ENCODE measurements at regions not wholly inside any gene's neighbourhood (a gene's known extent, or its start where the extent isn't known, plus 50 kb on each side); places are given as distances from the start of the nearest gene placed in this dataset.

GRCh38 chr9:78725503-78725902 is 428.6 kb downstream of the PSAT1 start:
- DNase-seq (ENCODE audit: low read depth) = no peak

DNA sequence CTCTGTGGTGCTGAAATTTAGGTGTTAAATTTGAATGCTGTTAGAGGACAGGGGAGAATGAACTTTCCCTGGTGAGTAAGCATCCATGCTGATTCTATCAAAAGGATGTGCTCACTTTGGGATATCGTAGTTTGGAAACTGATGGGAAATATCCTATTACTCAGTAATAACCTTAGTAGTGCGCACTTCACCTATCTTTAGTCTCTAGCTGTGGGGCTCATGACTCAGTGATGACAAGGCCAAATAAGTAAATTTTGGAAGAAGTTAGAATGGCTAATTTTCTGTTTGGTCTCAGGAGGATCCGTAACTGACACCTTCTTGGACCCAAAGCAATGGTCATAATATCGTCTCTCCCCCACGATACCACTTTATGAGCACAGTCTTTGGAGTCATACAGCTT is 448.4 kb downstream of the PSAT1 start:
- peak; percentile 39 for DNase-seq (ENCODE audit: low read depth)

DNA sequence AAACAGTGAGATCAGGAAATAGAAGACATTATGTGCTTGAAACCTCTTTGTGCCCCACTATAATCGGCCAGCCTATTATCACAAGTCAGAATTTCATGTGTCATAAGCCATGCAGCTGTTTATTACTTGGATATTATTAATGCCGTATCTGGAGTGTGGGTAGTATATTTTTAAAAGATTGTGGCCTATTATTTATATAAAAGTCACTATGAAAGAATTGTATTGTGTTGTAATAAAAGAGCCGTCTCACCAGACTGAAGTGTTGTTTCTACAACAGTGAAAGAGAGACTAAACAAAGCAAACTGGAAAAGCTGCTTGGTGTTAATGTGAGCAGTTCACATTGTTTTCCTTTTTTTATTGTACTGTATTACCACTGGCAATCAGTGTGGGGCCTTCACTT is 449.1 kb downstream of the PSAT1 start:
- DNase-seq (ENCODE audit: low read depth) = no peak

- no peak for DNase-seq (ENCODE audit: low read depth)
Observed at GRCh38 chr9:78753039-78753438, 456.1 kb downstream of the PSAT1 start.

GRCh38 chr9:78756813-78757510 is 460.0 kb downstream of the PSAT1 start:
- no peak for DNase-seq (ENCODE audit: low read depth)

DNA sequence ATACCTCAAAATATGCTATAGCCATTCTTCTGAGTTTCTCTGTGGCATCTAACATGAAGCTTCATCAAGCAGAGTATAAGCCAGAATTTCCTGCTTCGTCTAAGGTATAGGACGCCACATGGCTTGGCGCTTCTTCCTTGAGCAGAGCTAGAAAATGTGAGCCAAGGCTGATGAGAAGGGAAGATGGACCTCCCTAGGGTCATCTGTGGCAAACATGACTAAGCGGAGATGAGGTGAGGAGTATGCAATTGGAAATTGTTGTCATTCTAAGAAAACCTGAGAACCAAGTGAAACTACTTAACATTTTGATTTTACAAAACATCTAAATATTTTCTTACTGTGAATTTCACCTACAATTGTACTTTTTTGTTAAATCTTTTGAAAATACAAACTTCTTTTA is 466.5 kb downstream of the PSAT1 start:
- no peak for DNase-seq (ENCODE audit: low read depth)

DNA sequence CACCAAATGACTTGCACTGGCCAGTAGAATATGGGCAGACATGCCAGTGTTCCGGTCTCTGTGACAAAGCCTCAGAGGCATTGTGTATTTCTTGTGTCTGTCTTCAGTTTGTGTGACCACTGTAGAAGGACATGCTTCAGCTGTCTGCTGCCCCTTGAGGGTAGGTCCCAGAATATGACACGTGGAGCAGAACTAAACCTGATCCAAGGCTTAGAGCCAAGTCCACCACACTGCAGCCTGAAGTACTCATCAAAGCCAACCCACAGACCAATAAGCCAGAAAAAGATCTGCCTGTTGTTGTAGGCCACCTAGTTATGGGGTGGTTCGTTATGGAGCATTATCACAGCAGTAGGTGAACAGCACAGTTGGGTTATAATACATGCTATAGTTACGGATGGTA is 468.9 kb downstream of the PSAT1 start:
- DNase-seq (ENCODE audit: low read depth) = no peak

DNA sequence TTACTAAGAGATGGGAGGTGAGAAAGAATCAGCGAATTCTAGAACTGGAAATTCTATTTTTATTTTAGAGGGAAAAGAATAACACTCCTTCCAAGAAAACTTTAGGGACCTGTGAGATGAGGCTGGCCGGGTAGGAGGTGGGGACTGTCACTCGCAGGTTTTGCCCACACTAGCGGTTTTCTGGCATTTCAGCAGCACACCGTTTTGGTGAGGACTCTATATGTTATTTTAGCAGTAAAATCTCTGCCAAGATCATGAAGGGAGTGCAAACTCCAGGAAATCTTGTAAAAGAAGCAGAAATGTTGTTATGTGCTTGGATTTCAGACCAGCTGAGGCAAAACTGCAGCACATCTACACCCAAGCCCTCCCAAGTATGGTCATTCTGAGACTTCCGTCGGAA is 470.6 kb downstream of the PSAT1 start:
- no peak for DNase-seq (ENCODE audit: low read depth)

- DNase-seq (ENCODE audit: low read depth) = peak; percentile 19
Observed at GRCh38 chr9:78769690-78770089, 472.8 kb downstream of the PSAT1 start.

DNA sequence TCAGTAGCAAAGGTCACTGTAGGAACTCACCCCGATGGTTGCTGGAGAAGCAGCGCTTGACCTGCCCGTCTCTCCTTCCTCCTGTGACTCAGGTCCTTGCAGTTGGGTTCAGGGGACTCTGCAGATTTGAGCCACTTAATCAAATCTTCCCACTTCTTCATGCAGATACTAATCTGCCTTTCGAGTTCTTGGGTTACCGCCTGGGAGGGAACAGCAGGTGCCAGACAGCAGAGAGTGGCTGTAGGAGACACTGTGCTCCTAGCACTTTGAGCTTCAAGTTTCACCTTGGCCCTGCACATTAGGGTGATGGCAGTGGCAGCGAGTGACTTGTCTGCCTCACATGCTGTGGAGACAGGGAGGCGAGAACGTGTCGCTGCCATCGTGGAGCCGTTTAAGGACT is 478.3 kb downstream of the PSAT1 start:
- DNase-seq (ENCODE audit: low read depth) = no peak

- no peak for DNase-seq (ENCODE audit: low read depth)
Observed at GRCh38 chr9:78775696-78776295, 478.9 kb downstream of the PSAT1 start.

GRCh38 chr9:78777747-78778146 is 480.8 kb downstream of the PSAT1 start:
- no peak for DNase-seq (ENCODE audit: low read depth)

GRCh38 chr9:78778318-78778717 is 481.4 kb downstream of the PSAT1 start:
- no peak for DNase-seq (ENCODE audit: low read depth)

GRCh38 chr9:78778861-78779374 is 482.0 kb downstream of the PSAT1 start:
- no peak for DNase-seq (ENCODE audit: low read depth)

DNA sequence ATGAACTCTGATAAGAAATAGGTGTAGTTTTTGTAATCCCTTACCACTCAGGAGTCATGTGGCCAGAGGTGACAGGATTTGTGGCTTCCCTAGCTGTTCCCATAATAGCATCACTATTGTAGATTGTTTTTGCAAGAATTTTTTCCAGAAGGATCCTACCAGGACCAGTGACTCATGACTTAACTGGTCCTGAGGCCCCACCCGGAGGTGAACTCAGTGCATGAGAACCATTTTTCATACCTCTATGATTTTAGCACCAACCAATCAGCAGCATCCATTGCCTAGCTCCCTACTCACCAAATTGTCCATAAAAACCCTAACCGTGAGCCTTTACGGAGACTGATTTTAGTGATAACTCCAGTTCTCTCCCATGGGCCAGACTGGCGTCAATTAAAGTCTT is 484.8 kb downstream of the PSAT1 start:
- DNase-seq (ENCODE audit: low read depth) = peak; percentile 42

GRCh38 chr9:78782234-78782633 is 485.3 kb downstream of the PSAT1 start:
- no peak for DNase-seq (ENCODE audit: low read depth)

DNA sequence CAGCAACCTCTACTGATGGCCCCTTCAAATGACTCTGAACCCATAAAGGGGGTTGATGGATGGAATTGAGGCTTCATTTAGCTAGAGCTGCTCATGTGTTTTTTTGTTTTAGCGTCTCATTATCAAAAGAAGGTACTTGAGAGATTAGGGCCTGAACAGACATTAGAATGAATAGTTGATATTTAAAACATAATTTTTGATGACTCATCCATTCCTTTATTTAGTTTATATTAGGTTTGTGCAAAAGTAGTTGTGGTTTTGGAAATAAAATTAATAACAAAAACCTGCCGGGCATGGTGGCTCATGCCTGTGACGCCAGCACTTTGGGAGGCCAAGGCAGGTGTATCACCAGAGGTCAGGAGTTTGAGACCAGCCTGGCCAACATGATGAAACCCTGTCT is 485.9 kb downstream of the PSAT1 start:
- DNase-seq (ENCODE audit: low read depth) = no peak

DNA sequence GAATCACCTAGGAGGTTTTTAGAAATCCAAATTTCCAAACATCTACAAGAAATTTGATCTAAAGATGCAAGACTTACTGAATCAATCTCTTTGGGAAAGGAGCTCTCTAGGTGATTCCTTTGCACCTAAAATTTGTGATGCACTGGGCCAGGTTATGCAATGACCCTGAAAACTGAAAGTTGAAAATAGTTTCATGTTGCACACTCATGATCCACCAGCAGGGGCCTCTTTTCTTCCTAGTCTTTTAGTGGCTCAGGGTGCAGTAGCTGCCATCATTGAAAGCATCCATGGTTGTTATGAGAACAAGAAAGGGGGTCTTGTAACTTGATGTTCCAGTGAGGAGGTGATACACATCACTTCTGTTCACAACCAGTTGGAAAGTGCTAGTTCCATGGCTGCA is 486.8 kb downstream of the PSAT1 start:
- peak; percentile 25 for DNase-seq (ENCODE audit: low read depth)

- DNase-seq (ENCODE audit: low read depth) = peak; percentile 91
Observed at GRCh38 chr9:78786794-78787193, 489.9 kb downstream of the PSAT1 start.

- DNase-seq (ENCODE audit: low read depth) = peak; percentile 67
Observed at GRCh38 chr9:78788101-78788500, 491.2 kb downstream of the PSAT1 start.

DNA sequence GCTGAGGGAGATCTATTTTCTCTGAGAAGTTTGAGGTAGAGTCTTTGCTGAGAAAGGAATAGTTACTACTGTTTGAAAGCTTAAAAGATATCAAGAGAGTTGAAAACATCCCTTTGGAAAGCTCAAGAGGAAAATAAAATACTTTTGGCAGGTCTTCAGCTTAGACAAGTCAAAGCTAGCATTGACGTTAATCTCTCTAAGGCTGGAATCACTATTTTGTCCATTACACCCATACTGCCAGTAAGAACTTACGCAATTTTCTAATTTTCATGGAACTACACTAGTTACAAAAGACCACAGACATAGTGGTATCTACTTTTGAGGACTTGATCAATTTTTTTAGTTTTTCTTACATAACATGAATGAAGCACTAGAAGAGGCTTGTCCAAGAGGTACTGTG is 494.9 kb downstream of the PSAT1 start:
- no peak for DNase-seq (ENCODE audit: low read depth)

DNA sequence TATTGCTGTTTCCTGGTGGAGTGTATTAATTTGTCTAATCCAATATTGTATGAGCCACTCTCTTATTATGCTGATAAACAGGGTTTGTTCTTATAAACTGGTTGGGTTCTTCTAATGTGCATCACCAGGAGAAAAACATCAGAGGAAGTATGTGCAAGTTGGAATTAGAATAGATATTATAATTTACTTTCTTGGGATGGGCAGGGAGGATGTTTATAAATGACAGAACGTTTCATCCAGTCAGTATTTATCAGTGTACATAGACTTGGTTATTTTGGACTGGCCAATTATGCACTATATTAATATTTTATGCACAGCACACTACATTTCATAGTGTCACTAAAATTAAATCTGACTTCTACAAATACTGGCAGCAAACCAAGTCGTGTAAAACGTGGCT is 495.8 kb downstream of the PSAT1 start:
- DNase-seq (ENCODE audit: low read depth) = no peak

DNA sequence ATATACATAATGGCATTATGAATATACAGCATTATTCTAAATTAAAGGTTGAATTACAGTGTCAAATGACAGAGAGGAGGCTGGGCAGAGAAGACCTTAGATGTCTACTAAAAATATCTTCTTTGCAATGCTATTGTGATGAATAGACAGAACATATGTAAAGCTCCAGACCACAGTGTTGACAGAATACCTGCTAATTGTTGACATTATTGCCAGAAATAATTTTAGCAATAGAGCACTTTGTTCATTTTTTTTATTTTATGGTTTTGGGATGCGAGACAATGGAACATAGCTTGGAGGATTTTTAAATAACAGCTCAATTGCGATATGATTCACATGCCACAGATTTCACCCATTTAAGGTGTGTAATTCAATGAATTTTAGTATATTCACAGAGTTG is 508.8 kb downstream of the PSAT1 start:
- DNase-seq (ENCODE audit: low read depth) = no peak
